Stromal cell of bone marrow (primary cell): ENCODE measurements at regions not wholly inside any gene's neighbourhood (a gene's known extent, or its start where the extent isn't known, plus 50 kb on each side); places are given as distances from the start of the nearest gene placed in this dataset.
"Not testable (repeated sequence)": the region's sequence is repeated elsewhere in the genome, so short reads cannot be mapped to it uniquely, and the experiment has no call there.

Experiments
- DNase-seq: peaks from one replicate; pipeline ENCODE4 v3.0.0-alpha.2; 2012; ENCODE audit warnings: low read depth

- DNase-seq = no peak
These were observed 134.8 kb downstream of the RTP5 start for GRCh38 chr2:242004223-242004901.

- no peak for DNase-seq
These were observed 135.3 kb downstream of the RTP5 start for GRCh38 chr2:242004902-242005230.

DNA sequence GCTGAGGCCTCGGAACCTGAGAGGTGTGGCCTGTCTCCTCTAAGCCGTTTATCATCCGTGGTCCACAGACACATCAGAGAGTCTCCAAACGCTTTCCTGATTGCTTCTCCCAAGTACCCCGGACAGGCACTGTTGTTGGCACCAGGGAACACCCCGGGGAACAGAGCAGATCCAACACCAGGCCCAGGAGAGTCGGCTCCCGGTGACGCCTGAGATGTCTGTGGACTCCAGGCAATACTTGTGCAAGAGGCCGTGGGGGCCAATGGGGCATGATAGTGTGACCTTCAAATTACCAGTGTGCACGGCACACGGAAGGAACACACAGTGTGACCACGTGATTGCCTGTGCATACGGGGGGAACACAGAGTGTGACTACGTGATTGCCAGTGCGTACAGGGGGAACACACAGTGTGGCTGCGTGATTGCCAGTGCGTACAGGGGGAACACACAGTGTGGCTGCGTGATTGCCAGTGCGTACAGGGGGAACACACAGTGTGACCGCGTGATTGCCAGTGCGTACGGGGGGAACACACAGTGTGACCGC lies 136.6 kb downstream of the RTP5 start:
- not testable (repeated sequence) for DNase-seq

- not testable (repeated sequence) for DNase-seq
These were observed 139.4 kb downstream of the RTP5 start for GRCh38 chr2:242008908-242009307.

- not testable (repeated sequence) for DNase-seq
These were observed 140.3 kb downstream of the RTP5 start for GRCh38 chr2:242009846-242010245.

DNA sequence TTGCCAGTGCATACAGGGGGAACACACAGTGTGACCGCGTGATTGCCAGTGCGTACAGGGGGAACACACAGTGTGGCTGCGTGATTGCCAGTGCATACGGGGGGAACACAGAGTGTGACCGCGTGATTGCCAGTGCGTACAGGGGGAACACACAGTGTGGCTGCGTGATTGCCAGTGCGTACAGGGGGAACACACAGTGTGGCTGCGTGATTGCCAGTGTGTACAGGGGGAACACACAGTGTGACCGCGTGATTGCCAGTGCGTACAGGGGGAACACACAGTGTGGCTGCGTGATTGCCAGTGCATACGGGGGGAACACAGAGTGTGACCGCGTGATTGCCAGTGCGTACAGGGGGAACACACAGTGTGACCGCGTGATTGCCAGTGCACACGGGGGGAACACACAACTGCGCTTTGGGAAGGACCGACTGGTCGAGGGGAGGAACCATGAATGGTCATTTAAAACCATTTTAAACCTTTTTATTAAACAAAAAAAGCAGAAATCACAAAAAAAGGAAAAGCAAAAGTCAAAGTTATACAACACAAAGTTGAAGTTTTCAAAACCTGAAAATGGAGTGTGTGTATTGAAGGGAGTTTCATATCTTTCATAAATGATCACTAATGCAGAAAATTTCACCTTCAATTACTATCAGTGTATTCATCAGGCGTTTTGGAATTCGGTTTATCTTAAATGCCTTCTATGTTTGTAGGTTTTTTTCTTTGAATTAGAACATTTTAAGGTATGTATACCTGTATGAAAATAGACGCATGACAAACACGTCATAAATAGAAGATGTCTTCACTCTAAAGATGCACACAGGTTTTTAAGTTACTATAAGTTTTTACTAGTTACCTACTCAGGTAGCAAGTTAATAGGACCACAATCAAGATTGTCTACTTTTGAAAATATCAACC lies 141.0 kb downstream of the RTP5 start:
- DNase-seq = not testable (repeated sequence)

- no peak for DNase-seq
These were observed 141.6 kb downstream of the RTP5 start for GRCh38 chr2:242011167-242011513.

GRCh38 chr2:242011516-242011915 lies 142.0 kb downstream of the RTP5 start:
- no peak for DNase-seq

GRCh38 chr2:242011991-242012764 lies 142.6 kb downstream of the RTP5 start:
- no peak for DNase-seq

DNA sequence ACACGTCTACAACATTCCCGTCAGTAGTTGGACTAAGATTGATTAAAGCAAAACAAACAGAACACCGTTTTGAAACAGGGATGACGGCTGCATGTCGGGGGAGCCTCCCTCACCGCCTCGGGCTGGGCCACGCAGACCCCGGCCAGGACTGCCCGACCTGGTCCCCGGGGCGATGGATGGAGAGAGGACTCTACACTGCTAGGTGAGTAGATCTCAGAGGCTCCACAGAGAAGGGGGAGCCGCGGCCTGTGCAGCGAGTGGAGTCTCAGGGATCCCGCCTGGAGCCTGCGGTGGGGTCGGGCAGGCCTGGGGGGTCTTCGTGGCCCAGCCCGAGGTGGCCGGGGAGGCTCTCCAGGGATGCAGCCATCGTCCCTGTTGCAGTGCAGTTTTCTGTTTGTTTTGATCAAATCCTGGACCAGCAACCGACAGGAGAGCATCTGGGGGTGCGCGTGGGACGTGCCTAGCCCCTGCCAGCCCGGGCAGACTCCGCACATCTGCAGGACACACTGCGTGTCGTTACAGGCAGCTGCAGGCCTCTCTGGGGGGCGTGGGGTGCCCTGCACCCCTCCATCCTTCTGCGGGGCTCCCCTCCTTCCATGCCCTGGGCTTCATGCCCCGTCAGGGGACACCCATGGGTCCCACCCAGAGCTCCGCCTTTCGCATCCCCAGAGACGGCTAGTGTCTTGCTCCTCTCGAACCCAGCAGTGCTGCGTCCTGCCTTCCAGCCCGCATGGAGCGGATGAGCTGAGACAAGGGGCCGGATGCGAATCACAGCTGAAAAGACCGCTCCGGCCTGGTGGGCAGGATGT lies 143.6 kb downstream of the RTP5 start:
- DNase-seq = no peak

DNA sequence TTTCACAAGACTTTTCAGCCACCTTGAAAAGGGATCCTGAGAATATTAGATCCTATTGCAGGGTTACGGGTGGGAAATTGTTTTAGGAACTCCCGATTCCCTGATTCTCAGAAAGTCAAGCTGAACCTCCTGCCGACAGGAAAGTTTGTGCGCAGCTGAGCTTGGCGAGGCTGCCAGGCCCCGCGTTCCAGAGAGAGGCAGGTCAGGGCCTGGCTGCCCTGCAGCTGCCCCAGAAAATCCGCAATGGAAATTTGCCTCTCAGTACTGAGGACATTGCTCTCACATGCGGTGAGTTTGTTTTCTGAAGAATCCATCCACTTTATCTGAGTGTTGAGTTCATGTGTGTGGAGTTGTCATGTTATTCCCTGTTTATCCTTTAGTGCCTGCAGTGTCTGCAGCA lies 144.2 kb downstream of the RTP5 start:
- DNase-seq = no peak

GRCh38 chr2:242015108-242016065 lies 145.9 kb downstream of the RTP5 start:
- no peak for DNase-seq

DNA sequence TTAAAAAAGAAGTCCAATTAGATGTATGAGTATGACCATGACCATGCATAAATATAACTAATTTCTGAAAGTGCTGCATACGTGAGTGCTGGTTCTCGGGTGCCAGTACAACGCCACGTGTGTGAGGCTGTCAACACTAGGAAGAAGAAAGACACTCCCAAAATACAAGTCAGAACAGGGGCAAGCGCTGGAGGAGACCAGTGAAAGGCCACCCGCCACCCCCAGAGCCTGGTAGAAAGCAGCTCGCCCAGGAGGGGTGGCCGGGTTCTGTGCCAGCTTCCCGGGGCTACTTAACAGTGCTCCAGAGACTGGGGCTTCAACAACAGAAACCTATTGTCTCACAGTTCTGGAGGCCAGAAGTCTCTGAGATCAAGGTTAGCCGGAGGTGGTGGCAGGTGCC lies 147.6 kb downstream of the RTP5 start:
- DNase-seq = no peak

DNA sequence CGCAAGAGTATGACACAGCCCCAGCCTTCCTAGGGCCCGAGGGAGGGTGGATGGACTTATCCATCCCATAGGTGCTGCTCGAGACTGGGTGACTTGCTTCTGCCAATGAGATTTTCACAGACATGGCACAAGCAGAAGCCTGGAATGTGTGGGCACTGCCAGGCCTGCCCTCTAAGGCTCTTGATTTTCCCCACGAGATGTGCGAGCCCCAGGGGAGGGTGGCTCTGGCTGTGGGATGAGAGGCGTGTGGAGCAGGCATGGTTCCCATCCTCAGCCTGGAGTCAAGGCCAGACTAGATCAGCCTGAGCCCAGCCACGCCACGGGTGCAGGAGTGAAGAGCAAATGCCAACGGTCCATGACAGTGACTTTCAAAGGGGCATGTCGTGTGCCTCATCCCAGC lies 148.9 kb downstream of the RTP5 start:
- not testable (repeated sequence) for DNase-seq

GRCh38 chr2:242019344-242019743 lies 149.8 kb downstream of the RTP5 start:
- DNase-seq = no peak

- DNase-seq = no peak
These were observed 150.9 kb downstream of the RTP5 start for GRCh38 chr2:242020196-242021004.

DNA sequence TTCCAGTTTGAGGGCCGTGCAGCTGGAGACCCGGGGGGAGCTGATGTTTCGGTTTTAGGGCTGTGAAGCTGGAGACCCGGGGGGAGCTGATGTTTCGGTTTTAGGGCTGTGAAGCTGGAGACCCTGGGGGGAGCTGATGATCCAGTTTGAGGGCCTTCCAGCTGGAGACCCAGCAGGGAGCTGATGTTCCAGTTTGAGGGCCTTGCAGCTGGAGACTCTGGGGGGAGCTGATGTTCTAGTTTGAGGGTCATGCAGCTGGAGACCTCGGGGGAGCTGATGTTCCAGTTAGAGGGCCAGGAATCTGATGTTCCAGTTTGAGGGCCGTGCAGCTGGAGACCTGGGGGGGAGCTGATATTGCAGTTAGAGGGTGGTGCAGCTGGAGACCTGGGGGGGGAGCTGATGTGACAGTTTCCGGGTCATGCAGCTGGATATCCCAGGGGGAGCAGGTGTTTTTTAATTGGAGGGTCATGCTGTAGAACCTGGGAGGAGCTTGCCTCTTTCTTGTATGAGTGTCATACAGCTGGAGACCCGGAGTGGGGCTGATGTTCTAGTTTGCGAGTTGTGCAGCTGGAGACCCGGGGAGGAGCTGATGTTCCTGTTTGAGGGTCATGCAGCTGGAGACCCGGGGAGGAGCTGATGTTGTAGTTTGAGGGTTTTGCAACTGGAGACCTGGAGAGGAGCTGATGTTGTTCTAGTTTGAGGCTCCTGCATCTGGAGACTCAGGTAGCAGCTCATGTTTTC lies 153.2 kb downstream of the RTP5 start:
- DNase-seq = no peak

DNA sequence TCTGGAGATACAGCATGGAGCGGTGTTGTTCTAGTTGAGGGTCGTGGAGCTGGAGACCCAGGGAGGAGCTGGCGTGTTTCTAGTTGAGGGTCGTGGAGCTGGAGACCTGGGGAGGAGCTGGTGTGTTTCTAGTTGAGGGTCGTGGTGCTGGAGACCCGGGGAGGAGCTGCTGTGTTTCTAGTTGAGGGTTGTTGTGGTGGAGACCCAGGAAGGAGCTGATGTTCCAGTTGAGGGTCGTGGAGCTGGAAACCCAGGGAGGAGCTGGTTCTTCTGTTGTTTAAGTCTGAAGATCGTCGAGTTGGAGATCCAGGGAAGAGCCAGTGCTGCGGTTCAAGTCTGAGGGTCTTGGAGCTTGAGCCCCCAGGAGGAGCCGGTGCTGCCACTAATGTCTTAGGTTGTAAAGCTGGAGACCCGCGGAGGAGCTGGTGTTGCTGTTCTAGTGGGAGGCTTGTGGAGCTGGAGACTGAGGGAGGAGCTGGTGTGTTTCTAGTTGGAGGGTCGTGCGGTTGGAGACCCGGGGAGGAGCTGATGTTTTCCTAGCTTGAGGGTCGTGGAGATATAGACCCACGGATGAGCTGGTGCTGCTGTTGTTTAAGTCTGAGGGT lies 155.3 kb downstream of the RTP5 start:
- DNase-seq = no peak
